PFSK-1 (cell line): ENCODE measurements at regions not wholly inside any gene's neighbourhood (a gene's known extent, or its start where the extent isn't known, plus 50 kb on each side); places are given as distances from the start of the nearest gene placed in this dataset.

ENCODE experiments used
- FOXP2 ChIP-seq: optimal IDR thresholded peaks from 2 replicates; pipeline ENCODE3; 2011; ENCODE audit warnings: borderline replicate concordance, control low read depth, inconsistent platforms; ENCODE audit not compliant: insufficient read depth; ENCODE audit errors: extremely low read length, extremely low read depth
- POLR2AphosphoS5 ChIP-seq: IDR thresholded peaks from 2 replicates; pipeline ENCODE4 v1.6.1; 2012; ENCODE audit warnings: low read depth, mild to moderate bottlenecking, control low read depth, low read length, moderate library complexity
- SIN3A ChIP-seq: IDR thresholded peaks from 2 replicates; pipeline ENCODE4 v1.6.1; 2012; ENCODE audit warnings: mild to moderate bottlenecking, low read length, moderate library complexity, borderline replicate concordance; ENCODE audit not compliant: insufficient read depth
- TAF1 ChIP-seq: IDR thresholded peaks from 2 replicates; pipeline ENCODE4 v1.6.1; 2012; ENCODE audit warnings: low read length, control low read depth, borderline replicate concordance; ENCODE audit not compliant: insufficient read depth
- TF ChIP-seq, protein P1 (sequence below), 2 experiments: IDR thresholded peaks; 2 replicates each; pipeline versions ENCODE4 v1.6.1 to v1.8.0; 2011 to 2012; ENCODE audit warnings: low read depth in 2 of 2, low read length in 2 of 2, control low read depth in 1 of 2, inconsistent platforms in 1 of 2, mild to moderate bottlenecking in 1 of 2, moderate library complexity in 1 of 2; ENCODE audit not compliant: insufficient read depth in 1 of 2

DNA sequence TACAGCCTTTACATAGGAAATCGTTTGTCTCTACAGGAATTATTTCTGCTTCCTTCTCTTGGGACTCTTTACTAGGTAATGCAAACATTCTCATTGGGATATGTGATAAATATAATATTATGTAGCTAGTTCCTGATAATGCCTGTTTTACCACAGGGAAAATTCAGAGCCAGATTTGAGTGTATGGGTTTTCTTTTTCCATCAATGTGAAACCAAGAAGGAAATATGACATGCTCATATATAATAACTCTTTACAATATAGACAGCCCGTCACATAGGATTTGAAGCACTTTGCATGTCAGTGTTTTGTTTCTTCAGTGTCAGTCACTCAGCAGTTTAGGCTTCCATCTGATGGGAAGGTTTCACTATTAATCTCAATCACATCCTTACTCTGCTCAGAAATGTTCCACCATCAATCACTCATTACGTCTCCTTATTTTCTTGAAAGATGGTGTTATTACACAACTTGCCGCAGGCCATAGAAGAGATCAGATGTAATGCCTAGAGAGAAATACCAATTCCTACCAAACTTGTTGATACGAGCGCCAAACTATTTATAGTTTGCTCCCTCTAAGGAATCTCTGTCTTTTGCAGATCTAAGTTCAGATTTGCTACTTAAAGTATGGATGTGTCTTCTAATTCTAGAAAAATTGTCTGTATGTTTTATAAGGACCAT lies 314.8 kb downstream of the DIPK2A start:
- no peak for TF ChIP-seq POLR2AphosphoS5
- TF ChIP-seq SIN3A: no peak
- no peak for TF ChIP-seq TAF1

DNA sequence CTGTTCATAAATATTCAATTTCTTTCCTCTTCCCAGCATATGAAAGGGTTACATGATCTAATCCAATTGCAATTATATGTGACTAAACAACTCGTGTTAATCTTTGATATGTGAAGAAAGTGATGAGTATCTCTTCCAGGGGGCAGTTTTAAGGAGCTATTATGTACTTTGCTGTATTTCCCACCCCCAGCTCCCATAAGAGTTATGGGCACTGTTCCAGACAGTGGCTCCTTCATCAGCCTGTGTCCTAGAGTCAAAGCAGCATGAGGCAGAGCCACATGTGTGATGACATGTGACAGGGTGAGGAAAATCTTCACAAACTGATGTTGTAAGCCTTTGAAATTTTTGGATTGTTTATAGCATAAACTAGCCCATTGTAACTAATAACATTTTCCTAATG lies 315.4 kb downstream of the DIPK2A start:
- no peak for TF ChIP-seq FOXP2
- no peak for TF ChIP-seq POLR2AphosphoS5
- TF ChIP-seq SIN3A: no peak
- TF ChIP-seq TAF1: no peak
- TF ChIP-seq, protein P1, sequence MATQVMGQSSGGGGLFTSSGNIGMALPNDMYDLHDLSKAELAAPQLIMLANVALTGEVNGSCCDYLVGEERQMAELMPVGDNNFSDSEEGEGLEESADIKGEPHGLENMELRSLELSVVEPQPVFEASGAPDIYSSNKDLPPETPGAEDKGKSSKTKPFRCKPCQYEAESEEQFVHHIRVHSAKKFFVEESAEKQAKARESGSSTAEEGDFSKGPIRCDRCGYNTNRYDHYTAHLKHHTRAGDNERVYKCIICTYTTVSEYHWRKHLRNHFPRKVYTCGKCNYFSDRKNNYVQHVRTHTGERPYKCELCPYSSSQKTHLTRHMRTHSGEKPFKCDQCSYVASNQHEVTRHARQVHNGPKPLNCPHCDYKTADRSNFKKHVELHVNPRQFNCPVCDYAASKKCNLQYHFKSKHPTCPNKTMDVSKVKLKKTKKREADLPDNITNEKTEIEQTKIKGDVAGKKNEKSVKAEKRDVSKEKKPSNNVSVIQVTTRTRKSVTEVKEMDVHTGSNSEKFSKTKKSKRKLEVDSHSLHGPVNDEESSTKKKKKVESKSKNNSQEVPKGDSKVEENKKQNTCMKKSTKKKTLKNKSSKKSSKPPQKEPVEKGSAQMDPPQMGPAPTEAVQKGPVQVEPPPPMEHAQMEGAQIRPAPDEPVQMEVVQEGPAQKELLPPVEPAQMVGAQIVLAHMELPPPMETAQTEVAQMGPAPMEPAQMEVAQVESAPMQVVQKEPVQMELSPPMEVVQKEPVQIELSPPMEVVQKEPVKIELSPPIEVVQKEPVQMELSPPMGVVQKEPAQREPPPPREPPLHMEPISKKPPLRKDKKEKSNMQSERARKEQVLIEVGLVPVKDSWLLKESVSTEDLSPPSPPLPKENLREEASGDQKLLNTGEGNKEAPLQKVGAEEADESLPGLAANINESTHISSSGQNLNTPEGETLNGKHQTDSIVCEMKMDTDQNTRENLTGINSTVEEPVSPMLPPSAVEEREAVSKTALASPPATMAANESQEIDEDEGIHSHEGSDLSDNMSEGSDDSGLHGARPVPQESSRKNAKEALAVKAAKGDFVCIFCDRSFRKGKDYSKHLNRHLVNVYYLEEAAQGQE (IDR thresholded peaks at IDR 0.05; ENCODE audit: insufficient read depth in 1 of 2, low read depth in 2 of 2, low read length in 2 of 2): no peak

- TF ChIP-seq FOXP2: no peak
- no peak for TF ChIP-seq TAF1
- TF ChIP-seq POLR2AphosphoS5: no peak
- TF ChIP-seq, protein P1 (IDR thresholded peaks at IDR 0.05; ENCODE audit: insufficient read depth in 1 of 2, low read depth in 2 of 2, low read length in 2 of 2): no peak
- TF ChIP-seq SIN3A: no peak
Observed at GRCh38 chr3:144289057-144289456, 317.4 kb downstream of the DIPK2A start.

DNA sequence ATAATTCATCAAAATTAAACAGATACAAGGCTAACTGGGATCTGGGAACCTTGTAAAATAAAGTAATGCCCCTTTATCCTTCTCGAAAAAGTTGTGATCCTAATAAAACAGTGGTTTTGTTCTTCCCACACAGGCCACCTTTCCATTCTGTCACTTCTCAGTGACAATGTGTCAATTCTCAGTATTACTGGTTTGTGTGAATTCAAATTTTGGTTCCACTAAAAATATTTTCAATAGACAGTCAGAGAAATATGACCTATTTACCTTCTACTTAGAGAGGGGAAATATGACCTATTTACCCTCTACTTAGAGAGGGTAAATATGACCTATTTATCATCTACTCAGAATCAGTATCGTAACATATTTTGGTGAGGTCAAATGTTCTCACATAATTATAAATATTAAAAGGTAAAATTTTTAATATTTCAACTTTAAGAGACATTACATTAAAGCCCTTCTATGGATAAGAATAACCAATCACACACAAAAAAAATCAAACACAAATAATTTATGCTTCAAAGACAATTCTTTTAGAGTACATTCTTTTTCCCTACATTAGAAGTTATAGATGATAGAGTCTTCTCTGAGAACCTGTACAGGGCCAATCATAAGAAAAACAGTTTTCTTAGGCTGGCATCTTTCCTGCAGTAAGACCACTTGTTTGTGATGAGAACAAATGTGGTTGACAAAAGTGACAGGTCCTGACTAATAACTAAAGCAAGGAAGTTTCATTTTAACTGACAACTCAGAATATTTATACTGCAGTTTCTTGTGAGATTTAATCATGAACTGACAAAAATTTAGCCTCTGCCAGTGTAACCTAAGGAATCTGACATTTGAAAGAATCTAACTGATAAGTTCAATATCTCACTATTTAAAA lies 323.3 kb downstream of the DIPK2A start:
- TF ChIP-seq TAF1: no peak
- TF ChIP-seq SIN3A: no peak
- TF ChIP-seq, protein P1 (IDR thresholded peaks at IDR 0.05; ENCODE audit: insufficient read depth in 1 of 2, low read depth in 2 of 2, low read length in 2 of 2): no peak
- no peak for TF ChIP-seq POLR2AphosphoS5
- no peak for TF ChIP-seq FOXP2

- TF ChIP-seq, protein P1 (IDR thresholded peaks at IDR 0.05; ENCODE audit: insufficient read depth in 1 of 2, low read depth in 2 of 2, low read length in 2 of 2): no peak
- TF ChIP-seq TAF1 (no peak), POLR2AphosphoS5 (no peak), FOXP2 (no peak), SIN3A (no peak)
Observed at GRCh38 chr3:144295613-144296012, 324.0 kb downstream of the DIPK2A start.
